NCI-H146 treated with DMSO at 0.1 percent for 48 hours (cell line): ENCODE measurements at regions not wholly inside any gene's neighbourhood (a gene's known extent, or its start where the extent isn't known, plus 50 kb on each side); places are given as distances from the start of the nearest gene placed in this dataset.
"Not testable (repeated sequence)": the region's sequence is repeated elsewhere in the genome, so short reads cannot be mapped to it uniquely, and the experiment has no call there.

Experiments
- DNase-seq: peaks from one replicate; lab custom pipeline; 2025; ENCODE audit not compliant: unreplicated experiment; lab: John Stamatoyannopoulos, UW

DNA sequence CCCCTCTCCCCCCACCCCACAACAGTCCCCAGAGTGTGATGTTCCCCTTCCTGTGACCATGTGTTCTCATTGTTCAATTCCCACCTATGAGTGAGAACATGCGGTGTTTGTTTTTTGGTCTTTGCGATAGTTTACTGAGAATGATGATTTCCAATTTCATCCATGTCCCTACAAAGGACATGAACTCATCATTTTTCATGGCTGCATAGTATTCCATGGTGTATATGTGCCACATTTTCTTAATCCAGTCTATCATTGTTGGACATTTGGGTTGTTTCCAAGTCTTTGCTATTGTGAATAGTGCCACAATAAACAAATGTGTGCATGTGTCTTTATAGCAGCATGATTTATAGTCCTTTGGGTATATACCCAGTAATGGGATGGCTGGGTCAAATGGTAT is 411.0 kb upstream of the CHD1 start:
- DNase-seq, result not testable (repeated sequence)

DNA sequence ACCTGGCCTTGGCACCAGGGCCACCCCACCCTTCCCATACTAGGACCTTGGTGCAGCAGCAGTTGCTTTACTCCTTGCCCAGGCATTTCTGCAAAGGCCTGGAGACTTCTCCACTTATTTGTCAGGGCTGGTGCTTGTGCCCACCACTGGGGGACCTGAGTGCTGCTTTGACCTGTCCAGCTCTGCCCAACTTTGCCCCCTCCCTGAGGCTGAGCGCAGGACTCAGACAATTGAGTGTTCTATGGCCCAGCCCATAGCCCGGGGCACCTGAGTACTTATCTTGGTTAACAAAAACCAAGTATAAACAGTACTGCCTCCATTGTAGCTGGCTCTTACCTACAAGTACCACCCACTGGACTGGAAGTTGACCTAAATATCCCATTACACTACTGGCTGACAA is 406.1 kb upstream of the CHD1 start:
- DNase-seq, result no peak

DNA sequence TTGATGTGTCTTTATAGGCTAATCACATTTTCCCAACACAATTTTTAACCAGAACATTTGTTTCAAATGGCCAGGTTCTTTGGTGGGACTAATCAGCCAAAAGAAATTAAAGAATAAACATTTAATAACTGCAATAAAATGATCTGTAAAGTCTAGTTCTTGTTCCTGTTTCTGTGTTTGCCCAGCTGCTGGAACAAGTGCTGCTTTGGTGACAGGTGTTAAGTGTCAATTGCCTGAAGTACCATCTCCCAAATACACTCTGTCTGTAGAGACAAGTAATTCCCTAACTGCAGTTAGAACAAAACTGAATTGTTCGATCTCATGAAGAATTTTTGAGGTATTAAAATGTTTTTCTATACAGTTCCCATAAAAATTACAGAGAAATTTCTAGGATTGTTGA is 402.3 kb upstream of the CHD1 start:
- DNase-seq, result peak; percentile 45

DNA sequence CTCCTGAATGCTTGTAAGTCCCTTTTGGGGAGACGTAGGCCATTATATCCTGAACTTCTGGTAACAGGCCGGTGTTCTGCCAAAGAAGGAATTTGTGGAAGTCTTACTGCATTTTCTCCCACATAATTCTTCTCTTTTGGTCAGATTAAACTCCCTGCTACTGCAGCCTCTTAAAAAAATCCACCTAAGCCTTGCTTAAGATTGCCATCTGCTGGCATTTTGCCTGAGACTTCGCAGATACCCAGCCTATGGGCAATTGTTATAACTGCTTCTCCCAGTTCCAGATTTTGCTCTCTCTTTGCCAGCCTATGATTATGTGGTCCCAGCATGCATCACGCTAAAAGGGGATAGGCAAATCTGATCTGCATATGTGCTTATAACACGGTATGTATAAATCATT is 391.6 kb upstream of the CHD1 start:
- no peak for DNase-seq

DNA sequence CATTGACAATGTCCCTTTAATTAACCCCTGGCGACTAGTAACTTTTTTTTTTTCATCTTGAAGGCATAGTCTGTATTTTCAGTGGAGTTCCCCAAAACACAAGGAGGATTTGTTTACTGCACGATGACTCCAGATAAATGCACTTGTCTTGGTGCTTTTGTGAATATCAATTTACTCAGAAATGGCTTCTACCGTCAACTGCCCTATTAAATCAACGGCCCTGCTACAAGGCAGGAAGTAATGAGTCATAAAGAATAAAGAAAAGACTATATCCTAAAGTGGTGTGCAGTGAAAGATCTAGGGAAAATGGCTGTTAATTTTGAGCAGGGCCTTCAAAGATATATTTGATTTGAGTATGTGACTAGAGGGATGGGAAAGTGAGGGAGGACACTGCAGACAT is 388.3 kb upstream of the CHD1 start:
- no peak for DNase-seq

DNA sequence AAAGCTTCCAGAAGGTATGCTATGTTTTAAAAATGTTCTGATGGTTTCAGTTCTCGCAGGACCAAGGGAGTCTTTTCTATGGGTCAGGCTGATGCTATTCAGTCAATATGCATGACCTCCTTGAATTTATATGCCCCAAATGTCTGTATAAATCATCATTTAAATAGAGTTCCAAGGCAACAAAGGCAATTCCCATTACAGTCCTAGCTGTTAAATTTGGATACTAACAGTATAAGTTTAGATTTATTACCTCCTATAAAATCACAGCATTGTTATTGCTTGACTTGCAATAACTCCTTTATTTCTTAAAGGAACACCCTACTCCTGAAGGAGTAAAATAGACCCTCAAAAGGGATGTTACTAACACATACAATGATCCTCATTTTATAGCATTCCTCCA is 387.7 kb upstream of the CHD1 start:
- DNase-seq, result no peak

DNA sequence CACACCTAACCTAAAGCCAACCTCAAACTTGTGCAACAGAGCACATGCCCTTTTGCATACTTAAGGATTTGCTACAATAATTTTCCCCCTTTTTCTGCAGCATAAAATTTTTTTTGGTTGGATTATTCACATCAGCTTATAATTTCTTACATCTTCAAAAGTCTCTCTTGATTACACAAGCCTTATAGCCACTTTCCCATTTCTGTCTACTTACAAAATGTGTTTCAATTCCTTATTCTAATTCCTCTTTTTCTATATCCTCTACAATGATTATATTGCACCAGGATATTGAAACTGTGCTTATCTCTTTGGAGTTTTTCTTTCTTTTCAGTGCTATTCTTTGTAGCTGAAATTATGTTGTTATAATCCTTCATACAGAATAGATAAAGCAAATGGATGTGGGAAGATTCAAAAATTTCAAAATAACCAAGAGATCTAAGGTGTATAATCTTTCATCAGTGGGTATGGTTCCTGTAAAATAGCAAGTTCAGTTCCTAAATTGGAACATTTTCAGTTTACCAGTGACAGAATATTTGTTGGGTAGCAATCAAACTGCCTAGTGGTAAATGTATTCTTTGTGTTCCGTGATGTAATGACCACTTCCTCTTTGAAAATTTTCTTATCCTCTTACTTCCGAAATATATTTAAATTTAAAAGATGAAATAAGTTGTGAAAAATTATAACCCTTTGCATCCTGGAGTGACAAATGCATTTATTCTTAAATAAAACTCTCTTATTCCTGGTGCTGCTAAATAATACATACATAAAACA is 386.8 kb upstream of the CHD1 start:
- no peak for DNase-seq

DNA sequence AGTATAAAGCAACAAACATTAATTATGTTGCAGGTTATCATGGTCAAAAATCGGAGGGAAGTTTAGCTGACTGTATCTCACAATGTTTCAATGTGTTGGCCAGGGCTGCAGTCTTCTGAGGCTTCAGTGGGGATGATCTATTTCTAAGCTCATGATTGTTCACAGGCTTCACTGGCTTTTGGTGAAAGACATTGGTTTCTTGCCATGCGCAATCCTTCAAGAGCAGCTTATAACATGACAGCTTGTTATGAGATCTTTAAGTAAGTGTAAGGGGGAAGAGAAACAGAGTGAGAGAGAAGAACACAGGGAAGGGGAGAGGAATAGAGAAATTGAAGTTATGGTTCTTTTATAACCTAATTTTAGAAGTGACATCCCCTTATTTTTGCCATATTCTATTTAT is 385.9 kb upstream of the CHD1 start:
- DNase-seq, result no peak

DNA sequence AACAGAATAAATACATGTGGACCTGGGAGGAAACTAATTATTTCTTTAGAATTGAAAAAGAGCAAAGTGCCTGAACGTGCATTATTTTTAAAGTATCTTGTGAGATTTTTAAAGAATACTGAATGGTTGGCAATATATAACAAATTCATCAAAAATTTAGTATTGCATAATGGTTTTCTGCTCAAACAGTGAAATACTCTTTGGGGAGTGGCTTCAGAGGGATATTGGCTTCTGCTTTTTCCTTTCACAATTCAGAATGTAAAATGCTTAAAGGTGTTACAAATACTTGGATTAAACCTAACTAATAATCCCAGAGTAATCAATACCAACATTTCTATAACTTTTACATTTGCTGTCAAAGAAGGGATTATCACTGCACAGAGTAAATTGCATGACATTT is 379.3 kb upstream of the CHD1 start:
- no peak for DNase-seq

DNA sequence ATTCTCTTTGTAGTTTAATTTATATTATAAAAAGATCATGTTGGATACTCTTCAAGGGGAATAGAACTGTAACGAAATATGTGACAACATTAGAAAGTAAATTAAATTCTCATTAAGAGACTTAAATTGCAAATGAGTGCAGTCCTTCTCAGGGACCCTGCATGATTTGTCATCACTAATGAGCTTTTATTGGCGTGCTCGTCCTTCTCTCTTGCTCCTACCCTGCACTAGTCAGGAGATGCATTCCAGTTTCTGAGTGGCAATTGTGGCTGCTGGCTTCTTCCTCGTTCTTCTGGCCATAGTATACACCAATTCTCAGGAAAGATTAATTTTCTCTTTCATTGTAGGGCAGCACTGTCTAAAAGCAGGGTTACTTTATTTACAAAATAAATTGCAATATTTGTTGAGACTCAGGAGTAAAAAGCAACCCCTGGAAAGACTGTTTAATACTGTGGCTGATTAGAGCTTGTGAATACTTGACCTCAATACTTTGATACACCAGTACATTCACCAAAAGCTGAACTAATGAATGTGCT is 376.3 kb upstream of the CHD1 start:
- no peak for DNase-seq

DNA sequence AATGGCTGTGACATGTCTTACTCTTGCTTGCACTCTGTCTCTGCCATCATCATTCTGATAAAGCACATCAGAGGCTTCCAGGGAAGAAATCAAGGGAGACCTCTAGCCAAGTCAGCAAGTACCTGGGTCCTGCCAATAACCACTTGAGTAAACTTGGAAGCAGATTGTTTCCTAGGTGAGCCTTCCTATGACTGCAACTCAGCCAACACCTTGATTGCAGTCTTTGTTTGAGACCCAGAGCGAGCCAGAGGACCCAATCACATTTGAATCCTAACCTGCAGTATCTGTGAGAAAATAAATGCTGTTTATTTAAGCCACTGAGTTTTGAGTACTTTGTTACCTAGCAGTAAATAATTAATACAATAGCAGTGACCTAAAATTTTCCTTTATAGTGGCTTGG is 356.8 kb upstream of the CHD1 start:
- no peak for DNase-seq

DNA sequence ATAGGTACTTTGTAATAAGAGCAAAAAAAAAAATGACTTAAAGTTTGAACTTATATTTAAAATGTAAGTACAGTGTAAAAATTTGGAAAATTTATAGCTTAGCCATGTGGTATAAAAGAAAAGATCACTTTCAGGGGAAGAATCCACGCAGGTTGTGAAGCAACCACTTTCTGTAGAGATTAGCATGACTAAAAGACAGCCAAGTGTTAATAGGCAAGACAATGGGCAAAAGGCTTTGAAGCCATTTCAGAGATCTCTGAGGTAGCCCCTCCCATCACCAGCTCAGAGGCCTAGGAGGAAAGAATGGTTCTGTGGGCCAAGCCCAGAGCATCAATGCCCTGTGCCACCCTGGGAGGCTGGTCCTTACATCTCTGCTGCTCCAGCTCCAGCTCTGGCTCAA is 346.3 kb upstream of the CHD1 start:
- no peak for DNase-seq

DNA sequence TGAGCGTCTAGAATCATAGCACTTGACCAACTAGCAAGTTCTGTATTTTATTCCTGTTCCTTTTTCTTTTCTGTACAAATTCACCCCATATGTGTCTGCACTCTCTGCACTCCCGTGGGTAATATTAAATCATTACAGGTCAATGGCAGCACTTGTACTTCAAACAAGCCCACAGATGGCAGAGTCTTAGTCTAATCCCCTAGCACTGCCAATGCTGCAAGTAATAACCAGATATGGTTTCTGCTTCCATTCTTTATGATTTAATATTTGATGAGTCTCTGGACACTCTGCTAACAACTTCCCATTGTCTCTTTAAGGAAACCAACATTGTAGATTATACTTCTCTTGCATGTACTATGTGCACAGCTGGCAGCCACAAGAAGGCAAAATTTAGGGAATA is 343.8 kb upstream of the CHD1 start:
- DNase-seq, result no peak

DNA sequence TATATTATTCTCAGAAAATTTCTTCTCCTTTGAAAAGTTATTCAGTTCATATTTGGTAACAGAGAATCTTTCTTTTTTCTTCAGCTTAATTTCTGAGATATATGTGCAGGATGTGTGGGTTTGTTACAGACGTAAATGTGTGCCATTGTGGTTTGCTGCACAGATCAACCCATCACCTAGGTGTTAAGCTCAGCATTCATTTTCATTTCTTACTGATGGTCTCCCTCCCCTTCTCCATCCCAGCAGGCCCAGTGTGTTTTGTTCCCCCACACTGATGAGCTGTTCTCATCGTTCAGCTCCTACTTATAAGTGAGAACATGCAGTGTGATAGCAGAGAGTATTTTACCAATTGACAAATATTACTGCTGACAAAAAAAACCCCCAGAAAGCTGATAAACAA is 330.0 kb upstream of the CHD1 start:
- no peak for DNase-seq

DNA sequence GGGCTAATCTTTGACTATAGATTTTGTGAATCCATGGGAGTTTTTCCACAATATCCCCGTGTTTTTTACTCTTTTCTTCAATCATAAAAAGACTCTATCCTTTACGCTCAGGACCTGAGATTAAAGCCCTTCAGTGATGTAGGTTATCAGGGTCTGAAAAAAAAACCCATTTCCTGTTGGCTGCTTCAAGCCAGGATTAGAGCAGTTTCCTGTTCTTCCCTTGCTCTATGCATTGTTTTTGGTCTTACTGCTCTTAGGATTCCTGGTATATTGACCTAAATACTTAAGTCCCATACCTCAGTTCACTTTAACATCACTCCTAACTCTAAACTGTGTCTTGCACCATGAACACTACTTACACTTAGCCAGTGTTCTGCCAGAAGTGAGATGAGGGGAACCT is 319.3 kb upstream of the CHD1 start:
- DNase-seq, result no peak

DNA sequence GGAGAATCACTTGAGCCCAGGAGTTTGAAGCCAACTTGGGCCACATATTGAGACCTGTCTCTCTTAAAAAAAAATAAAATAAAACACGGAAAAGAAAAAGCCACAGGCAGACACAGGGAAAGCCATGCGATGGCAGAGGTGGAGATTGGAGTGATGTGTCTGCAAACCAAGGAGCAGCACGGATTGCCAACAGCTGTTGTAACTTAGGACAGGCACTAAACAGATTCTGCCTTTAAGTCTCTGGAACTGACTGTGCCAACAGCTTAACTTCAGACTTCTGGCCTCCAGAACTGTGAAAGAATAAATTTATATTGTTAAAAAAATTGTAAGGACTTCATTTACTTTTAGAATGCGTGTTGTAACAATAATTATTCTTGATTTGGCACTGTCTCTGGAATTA is 318.5 kb upstream of the CHD1 start:
- no peak for DNase-seq

DNA sequence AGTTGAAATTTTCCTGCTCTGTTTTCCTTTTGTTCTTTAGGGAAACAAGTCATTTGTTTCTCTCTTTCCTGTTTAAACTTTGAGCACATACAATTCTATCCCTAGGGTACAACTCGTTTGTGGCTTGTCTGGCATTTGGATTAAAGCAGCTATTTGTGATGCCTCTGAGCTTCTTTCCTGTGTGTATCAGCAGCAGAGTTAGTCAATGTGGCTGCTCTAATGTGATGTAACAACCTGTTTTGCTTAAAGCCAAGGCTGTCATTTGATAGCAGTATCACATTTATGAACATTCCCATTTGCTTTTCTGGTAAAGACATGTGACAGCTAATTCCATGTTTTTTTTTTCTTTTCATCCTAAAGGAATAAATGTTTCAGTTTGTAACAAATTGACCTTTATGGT is 314.3 kb upstream of the CHD1 start:
- no peak for DNase-seq

DNA sequence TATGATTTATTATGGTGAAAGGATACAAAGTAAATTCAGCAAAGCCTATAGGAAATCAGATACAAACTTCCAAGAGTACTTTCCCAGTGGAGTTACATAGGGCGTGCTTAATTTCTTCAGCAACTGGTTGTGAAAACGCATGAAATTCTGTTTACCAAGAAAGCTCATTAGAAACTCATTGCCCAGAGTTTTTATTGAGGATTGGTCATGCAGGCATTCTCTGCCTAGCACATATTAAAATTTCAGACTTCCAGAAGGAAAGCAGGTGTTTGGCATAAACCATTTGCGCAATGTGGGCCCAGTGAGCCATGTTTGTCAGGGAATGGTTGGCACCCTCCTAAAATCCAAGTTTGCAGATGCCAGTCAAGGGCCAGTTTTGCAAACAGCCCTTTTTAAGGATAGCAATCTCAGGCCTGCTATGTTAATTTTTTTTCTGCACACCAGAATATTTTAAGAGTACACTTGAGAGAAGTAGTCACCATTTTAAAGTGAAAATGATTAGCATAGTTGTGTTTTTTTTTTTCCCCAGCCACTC is 311.1 kb upstream of the CHD1 start:
- no peak for DNase-seq

DNA sequence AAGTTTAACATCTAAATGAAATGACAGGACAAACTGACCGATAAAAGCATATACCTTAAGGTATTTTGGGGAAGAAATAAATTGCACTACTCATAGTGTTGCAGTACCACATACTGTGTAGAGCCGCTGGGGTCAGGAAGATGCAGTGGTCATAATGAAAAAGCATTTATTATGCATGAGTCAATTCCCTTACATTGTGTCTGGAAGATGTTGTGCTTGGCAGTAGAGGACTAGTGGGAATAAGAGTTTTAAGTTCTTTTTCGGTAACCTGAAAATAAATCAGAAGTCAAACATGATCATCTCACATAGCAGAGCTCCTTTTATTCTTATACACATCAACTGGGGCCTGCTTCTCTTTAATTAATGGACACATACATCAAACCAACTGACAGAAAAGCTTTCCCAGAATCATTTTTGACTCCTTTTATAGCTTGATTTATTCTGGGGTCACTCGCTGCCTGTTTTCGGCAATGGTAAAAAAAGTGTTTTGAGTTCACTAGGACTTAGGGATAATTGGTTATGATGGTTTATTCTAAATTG is 262.5 kb upstream of the CHD1 start:
- no peak for DNase-seq

DNA sequence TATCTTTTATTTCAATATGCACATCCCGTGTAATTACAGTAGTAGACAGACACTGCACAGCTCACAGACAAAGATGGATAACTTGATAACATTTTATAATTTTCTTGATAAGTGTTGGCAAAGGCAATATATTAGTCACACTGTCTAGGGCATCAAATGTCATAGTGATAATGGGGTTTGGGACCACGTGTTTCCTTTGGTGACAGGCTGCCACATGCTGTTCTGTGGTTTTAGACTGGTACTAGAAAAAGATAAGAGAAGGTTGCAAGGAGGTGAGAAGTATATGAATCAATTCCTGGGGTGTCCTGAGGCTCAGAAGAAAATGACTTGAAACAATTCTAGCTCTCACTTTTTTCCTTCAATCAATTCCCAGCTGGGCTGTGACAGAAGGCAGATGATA is 258.8 kb upstream of the CHD1 start:
- DNase-seq, result no peak

DNA sequence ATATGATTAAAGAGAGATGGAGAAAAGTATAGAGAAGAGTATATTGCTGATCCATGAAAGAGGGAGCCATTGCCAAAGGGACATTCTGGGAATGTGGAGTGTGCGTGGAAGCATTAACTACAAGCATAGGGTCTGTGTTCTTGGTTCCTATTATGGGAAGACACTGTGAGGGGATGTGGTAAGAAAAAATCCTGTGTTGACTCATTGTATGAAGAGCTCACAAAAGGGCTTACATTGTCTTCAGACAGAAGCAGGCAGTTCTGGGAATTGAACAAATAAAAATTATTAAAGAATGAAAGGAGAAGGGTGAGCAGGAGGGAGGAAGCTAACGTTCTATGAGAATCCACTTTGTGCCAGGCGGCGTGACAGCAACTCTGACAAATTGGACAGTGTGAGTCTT is 250.4 kb upstream of the CHD1 start:
- no peak for DNase-seq

DNA sequence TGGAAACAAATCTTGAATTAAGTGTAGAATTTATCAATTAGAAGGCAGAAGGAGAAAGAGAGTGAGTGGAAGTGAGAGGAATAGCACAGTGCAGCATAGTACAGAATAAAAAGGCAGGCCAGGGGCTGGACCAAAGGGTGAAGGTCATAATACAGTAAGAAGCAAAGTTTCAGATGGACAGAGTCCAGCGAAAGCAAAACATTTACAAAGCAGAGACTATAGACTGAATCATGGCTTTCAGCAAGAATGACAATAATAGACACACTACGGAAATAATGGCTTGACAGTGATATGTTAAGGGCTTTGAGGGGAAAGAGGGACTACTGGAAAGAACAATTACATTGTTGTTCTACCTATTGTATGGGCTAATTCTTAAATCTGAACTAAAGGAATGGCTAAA is 249.0 kb upstream of the CHD1 start:
- no peak for DNase-seq

DNA sequence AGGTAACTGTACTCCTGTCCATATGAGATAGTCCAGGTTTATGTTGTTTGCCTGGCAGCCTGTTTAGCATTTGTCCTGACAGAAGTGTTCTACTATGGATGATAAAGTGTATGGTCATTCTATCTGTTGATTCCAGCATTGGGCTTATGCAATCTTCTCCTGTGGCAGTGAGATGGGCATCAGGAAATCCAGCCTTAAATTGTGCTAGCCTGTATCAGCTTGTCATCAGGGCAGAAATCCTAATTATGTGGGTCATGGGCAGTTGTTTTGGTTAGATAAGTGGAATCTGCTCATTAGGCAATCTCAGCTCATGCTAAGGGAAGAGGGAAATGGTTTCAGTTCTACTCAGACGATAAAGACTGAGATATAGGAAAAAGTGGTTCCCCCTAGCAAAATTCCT is 247.4 kb upstream of the CHD1 start:
- no peak for DNase-seq
